Ramos (cell line): ENCODE measurements at regions not wholly inside any gene's neighbourhood (a gene's known extent, or its start where the extent isn't known, plus 50 kb on each side); places are given as distances from the start of the nearest gene placed in this dataset.

Source experiments
- in situ Hi-C: fragments of 300-500 bp; cut with MboI; formaldehyde crosslinking; loops from one replicate; pipeline ENCODE4 v1.14.3; 2022; ENCODE audit warnings: low sequenced_read_pairs; ENCODE audit not compliant: unreplicated experiment

DNA sequence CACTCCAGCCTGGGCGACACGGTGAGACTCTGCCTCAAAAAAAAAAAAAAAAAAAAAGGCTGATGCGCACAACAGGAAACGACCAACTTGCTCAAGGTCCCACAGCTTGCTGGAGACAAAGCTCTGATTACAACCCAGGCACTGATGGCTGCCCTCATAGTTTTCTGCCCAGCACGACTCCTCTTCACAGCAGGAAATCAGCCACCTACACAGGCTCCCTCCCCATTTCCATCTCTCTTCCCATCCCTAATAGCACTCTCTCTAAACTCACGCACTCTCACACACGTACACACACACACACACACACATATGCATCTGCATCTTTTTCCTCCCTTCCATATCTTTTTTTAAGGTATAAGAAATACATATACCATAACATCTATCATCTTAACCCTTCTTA is 153.5 kb upstream of the SOD1 start:
- in situ Hi-C loops: no loop called here

GRCh38 chr21:31503939-31504338 is 155.6 kb upstream of the SOD1 start:
- in situ Hi-C loops: no loop called here

DNA sequence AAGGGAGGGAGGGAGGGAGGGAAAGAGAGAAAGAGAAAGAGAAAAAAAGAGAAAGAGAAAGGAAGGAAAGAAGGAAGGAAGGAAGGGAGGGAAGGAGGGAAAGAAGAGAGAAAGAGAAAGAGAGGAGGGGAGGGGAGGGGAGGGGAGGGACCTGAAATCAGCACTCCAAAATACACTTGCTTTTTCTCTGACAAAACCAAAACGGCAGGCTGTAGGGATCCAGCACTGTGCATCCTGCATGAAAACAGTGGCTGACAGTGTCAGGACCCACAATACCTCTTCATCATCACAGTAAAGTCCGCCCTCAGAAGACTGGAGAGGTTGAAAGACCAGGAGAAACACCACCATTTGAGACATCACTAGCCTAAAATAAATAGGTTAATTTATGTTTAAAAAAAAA is 156.0 kb upstream of the SOD1 start:
- in situ Hi-C loops: no loop called here

DNA sequence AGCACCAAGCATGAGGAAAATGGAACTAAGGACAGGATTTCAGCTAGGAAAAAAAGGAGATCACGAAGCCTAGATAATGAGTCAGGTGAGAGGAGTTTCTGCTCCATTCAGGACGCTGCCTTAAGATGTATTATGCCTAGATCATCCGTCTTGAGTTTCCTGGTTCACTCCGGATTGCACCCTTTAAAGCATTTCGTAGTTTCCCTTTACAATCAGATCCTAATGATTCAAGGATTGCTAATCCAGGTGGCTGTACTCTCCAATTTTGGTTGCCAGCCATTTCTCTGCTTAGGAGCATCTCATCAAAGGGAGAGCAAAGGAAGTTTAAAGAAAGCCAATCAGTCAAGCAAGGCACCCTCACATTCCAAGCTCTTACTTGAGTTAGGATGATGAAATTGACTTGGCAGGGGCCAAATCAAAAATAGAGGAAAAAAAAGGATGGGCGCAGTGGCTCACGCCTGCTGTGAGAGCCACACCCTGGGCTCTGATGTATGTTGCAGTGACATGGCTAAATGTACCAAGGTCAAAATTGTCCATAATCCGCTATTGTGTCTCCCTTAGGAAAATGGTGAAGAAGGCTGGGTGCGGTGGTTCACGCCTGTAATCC is 156.9 kb upstream of the SOD1 start:
- in situ Hi-C loops: no loop called here

DNA sequence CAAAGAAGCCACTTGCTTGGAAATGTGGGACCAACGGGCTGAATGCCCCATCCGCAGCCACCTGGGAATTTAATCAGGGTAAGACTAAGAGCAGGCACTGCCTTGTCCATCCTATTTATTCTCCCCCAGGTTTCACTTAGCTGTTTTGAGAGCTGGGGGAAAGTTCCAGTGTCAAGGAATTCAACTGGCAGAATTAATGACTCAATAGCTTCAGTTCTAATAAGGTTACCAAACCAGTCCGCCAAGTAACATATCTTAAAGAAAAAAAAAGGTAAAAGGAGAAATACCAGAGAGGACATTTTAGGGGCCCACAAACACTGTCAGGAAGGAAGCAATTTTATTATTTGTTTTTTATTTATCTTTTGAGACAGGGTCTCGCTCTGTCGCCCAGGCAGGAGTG is 157.6 kb upstream of the SOD1 start:
- in situ Hi-C loops: no loop called here

- in situ Hi-C loops: no loop called here
Observed at GRCh38 chr21:31500982-31501381, 156.9 kb upstream of the TIAM1 start.

- in situ Hi-C loops: no loop called here
Observed at GRCh38 chr21:31500071-31500470, 156.0 kb upstream of the TIAM1 start.

GRCh38 chr21:31498985-31499384 is 154.9 kb upstream of the TIAM1 start:
- in situ Hi-C loops: no loop called here

- in situ Hi-C loops: no loop called here
Observed at GRCh38 chr21:31497914-31498313, 153.9 kb upstream of the TIAM1 start.

DNA sequence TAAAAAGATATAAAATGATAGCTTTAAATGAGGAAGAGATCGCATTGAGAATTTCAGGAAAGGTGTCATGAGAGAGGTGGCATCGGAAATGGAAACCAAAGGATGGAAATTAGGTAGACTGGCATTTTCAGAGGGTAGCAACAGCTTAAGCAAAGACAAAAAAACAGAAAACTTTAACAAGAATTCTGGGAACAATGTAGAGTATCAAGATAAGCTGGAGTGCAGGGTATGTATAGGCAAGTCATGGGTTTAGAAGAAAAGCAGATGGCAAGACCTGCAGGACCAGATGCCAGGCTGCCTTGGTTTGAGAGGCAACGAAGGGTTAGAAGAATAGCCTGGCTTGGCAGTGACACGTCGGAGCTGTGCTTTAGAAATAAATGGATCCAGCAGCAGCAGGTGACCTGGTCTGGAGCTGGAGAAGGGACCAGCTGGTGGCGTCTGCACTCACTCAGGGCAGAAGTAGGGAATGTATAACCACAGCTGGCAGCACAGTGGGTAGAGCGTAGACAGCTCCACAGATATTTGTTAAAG is 149.4 kb upstream of the TIAM1 start:
- in situ Hi-C loops: no loop called here

GRCh38 chr21:31491617-31492016 is 147.6 kb upstream of the TIAM1 start:
- in situ Hi-C loops: no loop called here

GRCh38 chr21:31490443-31490842 is 146.4 kb upstream of the TIAM1 start:
- in situ Hi-C loops: no loop called here

DNA sequence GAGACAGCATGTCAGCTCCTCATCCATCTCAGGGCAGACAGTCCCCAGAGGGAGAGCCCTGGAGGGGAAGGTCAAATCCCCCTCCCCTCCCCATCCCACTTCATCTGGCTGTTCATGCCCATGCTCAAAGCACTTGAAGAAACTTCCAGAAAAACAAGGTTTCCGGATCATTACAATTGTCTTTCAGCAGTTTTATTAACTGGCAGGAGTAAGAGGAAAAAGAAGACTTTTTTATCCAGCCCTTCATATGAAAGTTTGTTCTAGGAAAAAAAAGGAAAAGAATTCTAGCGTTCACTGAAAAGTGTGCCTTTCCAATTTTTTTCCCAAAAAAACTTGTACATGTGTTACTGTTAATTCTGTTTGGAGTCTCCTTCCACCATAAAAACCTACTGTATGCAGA is 145.7 kb upstream of the TIAM1 start:
- in situ Hi-C loops: no loop called here

DNA sequence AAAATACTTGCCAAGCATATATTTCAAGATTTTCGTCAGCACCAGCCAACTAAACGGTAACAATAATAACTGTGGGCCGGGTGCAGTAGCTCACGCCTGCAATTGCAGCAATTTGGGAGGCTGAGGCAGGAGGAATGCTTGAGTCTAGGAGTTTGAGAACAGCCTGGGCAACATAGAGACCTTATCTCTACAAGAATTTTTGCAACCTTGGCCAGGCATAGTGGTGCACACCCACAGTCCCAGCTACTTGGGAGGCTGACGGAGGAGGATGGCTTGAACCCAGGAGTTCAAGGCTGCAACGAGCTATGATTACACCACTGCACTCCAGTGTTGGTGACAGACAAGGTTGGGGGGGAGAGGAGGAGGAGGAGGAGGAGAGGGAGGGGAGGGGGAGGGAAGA is 145.0 kb upstream of the TIAM1 start:
- in situ Hi-C loops: no loop called here

DNA sequence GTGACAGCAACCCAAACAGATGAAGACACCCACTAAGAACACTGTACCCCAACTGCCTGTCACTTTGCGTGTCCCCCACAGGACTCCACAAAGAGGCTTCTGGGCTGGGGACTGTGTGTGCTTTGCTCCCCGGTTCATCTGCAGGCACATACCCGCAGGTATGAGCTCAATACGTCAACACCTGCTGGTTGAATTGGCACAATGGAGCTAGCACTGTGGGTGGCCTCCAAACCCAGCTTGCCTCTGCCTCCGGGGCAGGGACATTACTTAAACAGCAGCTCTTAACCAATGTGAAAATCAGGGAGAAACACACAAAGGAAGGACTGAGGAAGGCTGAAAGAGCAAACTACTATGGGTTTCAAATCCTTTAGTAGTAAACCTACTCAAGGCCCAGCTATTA is 140.2 kb upstream of the TIAM1 start:
- in situ Hi-C loops: no loop called here

DNA sequence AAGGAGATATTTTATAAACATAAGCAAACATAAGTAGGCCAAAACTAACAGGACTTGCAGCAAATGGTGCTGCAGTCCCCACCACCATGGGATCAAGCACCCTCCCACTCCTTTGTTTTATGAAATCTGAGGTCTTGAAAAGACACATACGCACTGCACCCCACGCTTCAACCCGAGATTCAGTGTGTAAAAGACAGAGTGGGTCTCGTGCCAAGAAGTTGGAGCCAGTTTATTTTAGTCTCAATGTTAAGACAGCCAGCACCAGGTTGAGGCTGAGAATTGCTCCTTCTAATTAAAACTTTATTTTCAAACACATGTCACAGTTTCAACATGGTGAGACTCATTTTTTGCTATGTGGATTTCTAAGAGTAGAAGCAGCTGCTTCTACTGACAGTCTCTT is 139.1 kb upstream of the TIAM1 start:
- in situ Hi-C loops: no loop called here

GRCh38 chr21:31482460-31482859 is 138.4 kb upstream of the TIAM1 start:
- in situ Hi-C loops: no loop called here

DNA sequence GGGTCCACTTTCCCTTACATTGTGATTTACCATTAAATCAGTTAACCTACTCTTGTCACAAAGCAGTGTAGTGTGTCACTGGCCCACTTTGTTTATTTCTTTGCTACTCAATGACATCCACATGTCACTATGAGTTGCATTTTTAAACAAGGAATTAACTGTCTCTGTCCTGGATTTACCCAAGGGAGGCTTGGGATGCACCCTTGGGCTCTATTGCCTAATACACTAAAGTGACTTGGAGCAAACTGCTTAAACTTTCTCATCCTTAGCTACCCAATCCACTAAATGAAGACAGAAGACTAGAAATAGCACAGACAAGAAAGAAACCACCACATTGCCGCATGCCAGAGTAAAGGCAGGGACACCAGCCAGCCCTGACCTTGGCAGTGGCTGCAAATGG is 136.2 kb upstream of the TIAM1 start:
- in situ Hi-C loops: no loop called here

- in situ Hi-C loops: no loop called here
Observed at GRCh38 chr21:31479714-31480113, 135.7 kb upstream of the TIAM1 start.

DNA sequence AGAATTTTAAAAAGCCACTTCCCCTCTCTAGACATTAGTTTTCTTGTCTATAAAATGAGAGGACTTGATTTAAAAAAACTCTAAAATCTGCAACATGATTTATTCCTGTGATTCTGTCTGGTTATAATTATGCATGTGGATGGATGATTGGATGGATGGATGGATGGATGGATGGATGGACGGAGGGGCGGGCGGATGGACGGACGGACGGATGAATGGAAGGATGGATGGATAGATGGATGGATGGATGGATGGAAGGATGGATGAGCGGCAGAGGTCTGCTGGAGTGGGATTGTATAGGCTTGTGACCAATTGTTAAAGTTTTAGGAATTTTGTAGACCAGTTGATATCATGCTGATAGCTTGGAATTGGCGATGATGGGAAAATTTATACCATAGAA is 135.2 kb upstream of the TIAM1 start:
- in situ Hi-C loops: no loop called here

GRCh38 chr21:31476263-31477022 is 132.4 kb upstream of the TIAM1 start:
- in situ Hi-C loops: no loop called here

DNA sequence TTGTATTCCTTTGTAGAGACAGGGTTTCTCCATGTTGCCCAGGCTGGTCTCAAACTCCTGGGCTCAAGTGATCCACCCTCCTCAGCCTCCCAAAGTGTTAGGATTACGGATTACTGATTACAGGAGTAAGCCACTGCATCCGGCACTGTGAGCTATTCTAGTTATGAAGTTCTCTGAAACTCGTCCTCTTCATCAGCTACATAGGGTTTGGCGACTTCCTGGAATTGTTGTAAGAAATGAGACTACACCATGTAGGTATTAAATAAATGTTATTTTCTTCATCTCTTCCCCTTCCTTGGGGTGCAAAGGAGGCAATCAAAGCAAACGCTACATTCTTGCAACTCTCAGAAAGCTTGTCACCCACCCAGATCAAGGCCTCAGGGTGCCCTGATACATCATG is 131.2 kb upstream of the TIAM1 start:
- in situ Hi-C loops: no loop called here
